Mesothelial cell of epicardium (in vitro differentiated cells): ENCODE measurements at regions not wholly inside any gene's neighbourhood (a gene's known extent, or its start where the extent isn't known, plus 50 kb on each side); places are given as distances from the start of the nearest gene placed in this dataset.

Experiments used
- DNase-seq, 2 experiments: peaks; one replicate each; pipeline ENCODE4 v3.0.0; 2021; ENCODE audit warnings: low spot score in 2 of 2; ENCODE audit not compliant: unreplicated experiment in 2 of 2
- H3K27ac Mint-ChIP-seq: 2 replicates; pipeline ENCODE4 v1.8.0; 2021; ENCODE audit warnings: mixed read lengths
- H3K27me3 Mint-ChIP-seq: 2 replicates; pipeline ENCODE4 v1.8.0; 2021; ENCODE audit warnings: low read depth, mixed read lengths
- H3K36me3 Mint-ChIP-seq: 2 replicates; pipeline ENCODE4 v1.8.0; 2021; ENCODE audit warnings: mixed read lengths
- H3K4me1 Mint-ChIP-seq: 2 replicates; pipeline ENCODE4 v1.8.0; 2021; ENCODE audit warnings: mixed read lengths
- H3K4me3 Mint-ChIP-seq: 2 replicates; pipeline ENCODE4 v1.8.0; 2021; ENCODE audit warnings: mild to moderate bottlenecking, moderate library complexity, mixed read lengths
- H3K9me3 Mint-ChIP-seq: 2 replicates; pipeline ENCODE4 v1.8.0; 2021; ENCODE audit warnings: mixed read lengths
- TF ChIP-seq, protein P1 (sequence below): fragments of 200-600 bp; sonication (generic); IDR thresholded peaks from one replicate; pipeline ENCODE4 v1.5.0; 2021; ENCODE audit warnings: antibody characterized with exemption; ENCODE audit not compliant: unreplicated experiment

DNA sequence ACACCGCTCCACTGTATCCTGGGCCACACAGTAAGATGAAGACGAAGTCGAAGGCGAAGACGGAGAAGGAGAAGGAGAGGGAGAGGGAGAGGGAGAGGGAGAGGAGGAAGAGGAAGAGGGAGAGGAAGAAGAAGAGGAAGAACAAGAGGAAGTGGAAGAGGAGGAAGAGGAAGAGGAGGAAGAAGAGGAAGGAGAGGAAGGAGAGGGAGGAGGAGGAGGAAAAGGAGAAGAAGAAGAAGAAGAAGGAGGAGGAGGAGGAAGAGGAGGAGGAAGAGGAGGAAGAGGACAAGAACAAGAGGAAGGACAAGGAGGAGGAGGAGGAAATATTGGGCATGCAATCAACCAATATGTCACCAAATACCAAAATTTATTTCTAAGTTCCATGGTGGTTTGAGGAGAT is 149.5 kb upstream of the ERCC4 start:
- Mint-ChIP-seq H3K36me3 (no peaks in the 10 kb centered on the region), H3K9me3 (peaks cover 5% of the 10 kb centered on the region), H3K4me1 (no peaks in the 10 kb centered on the region), H3K4me3 (no peak overlapping the region), H3K27me3 (peaks cover 38% of the 10 kb centered on the region), H3K27ac (no peak overlapping the region)
- DNase-seq: no peak
- TF ChIP-seq, protein P1, sequence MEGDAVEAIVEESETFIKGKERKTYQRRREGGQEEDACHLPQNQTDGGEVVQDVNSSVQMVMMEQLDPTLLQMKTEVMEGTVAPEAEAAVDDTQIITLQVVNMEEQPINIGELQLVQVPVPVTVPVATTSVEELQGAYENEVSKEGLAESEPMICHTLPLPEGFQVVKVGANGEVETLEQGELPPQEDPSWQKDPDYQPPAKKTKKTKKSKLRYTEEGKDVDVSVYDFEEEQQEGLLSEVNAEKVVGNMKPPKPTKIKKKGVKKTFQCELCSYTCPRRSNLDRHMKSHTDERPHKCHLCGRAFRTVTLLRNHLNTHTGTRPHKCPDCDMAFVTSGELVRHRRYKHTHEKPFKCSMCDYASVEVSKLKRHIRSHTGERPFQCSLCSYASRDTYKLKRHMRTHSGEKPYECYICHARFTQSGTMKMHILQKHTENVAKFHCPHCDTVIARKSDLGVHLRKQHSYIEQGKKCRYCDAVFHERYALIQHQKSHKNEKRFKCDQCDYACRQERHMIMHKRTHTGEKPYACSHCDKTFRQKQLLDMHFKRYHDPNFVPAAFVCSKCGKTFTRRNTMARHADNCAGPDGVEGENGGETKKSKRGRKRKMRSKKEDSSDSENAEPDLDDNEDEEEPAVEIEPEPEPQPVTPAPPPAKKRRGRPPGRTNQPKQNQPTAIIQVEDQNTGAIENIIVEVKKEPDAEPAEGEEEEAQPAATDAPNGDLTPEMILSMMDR: no peak

DNA sequence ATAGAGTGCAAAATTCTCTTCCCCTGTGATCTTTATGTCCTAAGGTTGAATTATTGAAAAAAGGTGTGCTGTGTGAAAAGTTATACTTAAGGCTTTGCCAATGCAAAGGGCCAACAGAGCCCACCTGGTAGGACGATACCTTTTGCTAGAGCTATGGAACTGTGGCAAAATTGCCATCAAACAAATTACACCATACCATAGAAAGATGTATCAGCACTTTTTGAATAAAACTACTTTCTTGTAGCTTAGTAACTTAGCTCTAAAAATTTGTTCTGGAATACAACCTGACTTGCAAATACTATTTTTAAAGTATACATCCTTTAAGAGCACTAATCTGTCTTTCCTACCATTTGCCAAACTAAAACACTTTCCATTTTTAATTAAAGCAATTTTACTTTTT is 147.2 kb upstream of the ERCC4 start:
- Mint-ChIP-seq H3K4me3 (no peak overlapping the region), H3K27ac (no peak overlapping the region)
- TF ChIP-seq, protein P1: no peak

DNA sequence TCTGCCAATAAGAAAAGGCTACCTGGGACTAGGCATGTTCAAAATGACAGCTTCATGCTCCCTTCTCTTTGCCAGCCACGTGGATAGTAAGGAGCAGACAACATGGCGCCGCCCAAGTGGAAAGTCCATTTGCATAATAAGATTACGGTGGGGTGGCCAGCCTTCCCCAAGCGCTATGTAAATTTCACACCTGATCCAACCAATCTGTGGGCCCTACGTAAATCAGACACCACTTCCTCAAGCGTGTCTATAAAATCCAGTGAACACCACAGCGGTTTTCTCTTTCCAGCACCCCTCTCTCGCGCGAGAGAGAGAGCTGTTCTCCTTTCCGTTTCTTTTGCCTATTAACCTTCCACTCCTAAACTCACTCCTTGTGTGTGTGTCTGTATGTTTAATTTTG is 140.3 kb upstream of the ERCC4 start:
- TF ChIP-seq, protein P1: no peak
- H3K4me1 Mint-ChIP-seq: no peaks in the 10 kb centered on the region
- no peak overlapping the region for H3K4me3 Mint-ChIP-seq
- no peaks in the 10 kb centered on the region for H3K36me3 Mint-ChIP-seq
- no peak for DNase-seq
- peaks cover 29% of the 10 kb centered on the region for H3K9me3 Mint-ChIP-seq
- H3K27ac Mint-ChIP-seq: no peak overlapping the region
- H3K27me3 Mint-ChIP-seq: peaks cover 11% of the 10 kb centered on the region

More for the DNA sequence above, 147.2 kb upstream of the ERCC4 start:
- Mint-ChIP-seq H3K36me3 (no peaks in the 10 kb centered on the region), H3K27me3 (peaks cover 34% of the 10 kb centered on the region), H3K9me3 (peaks cover 20% of the 10 kb centered on the region), H3K4me1 (no peaks in the 10 kb centered on the region)
- DNase-seq: no peak

DNA sequence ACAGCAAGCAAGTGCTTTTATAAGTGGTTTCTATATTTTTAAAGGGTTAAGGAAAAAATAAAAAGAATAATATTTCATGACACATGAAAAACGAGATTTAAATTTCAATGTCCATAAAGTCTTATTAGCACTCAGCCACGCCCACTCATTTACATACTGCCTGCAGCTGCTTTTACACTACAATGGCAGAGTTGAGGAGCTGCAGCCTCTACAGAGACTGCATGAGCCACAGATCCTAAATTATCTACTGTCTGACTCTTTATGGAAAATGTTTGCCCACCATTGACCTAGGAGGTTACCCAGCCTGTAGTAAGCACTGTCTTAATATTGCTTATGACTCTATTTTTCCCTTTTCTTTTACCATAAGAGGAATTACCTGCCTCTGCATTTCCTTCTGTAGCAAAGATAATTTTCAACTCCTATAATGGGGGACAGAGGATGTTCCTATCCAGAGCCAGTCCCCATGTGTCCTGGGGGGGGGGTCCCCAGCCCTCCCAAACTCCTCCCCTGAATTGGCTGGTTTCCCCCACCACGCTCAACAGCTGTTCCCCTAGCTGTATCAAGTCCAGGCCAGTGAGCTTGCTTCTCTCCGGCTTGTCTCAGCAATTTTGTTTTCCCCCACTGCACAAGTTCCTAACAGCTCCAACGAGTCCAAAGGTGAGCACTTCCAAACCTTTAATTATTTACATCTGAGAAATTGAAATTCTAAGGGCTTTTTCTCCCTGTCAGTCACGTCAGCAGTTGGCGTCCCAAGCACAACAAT is 139.4 kb upstream of the ERCC4 start:
- Mint-ChIP-seq H3K27ac (no peak overlapping the region), H3K36me3 (no peaks in the 10 kb centered on the region), H3K4me1 (no peaks in the 10 kb centered on the region), H3K4me3 (no peak overlapping the region), H3K9me3 (peaks cover 25% of the 10 kb centered on the region), H3K27me3 (peaks cover 9% of the 10 kb centered on the region)
- DNase-seq: no peak
- TF ChIP-seq, protein P1: no peak

DNA sequence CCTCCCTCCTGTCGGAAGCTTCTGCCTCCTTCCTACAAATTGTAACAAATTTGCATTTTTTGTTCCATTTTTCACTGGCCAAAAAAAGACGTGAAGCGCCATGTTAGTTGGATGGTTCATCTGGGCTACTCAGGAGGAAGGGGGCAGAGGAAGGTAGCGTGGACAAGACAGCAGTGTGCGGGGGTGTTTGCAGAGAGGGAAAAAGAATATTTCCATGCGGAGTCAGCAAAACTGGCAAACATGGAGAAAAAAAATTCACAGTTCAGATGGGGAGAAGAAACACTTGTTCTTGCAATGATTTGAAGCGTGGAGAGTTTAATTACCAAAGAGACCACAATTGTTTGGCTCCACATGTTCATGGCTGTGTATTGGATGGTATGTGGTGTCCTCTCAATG is 138.8 kb upstream of the ERCC4 start:
- no peak overlapping the region for H3K27ac Mint-ChIP-seq
- H3K9me3 Mint-ChIP-seq: peaks cover 20% of the 10 kb centered on the region
- H3K4me1 Mint-ChIP-seq: no peaks in the 10 kb centered on the region
- H3K4me3 Mint-ChIP-seq: no peak overlapping the region
- TF ChIP-seq, protein P1: no peak
- no peak for DNase-seq
- no peaks in the 10 kb centered on the region for H3K36me3 Mint-ChIP-seq
- H3K27me3 Mint-ChIP-seq: peaks cover 9% of the 10 kb centered on the region
